ENCODE measurements at regions not wholly inside any gene's neighbourhood (a gene's known extent, or its start where the extent isn't known, plus 50 kb on each side); places are given as distances from the start of the nearest gene placed in this dataset.

- TF ChIP-seq NFRKB (IDR thresholded peaks at IDR 0.05) (no peak), BHLHE40 (IDR thresholded peaks at IDR 0.05; ENCODE audit: borderline replicate concordance) (no peak), SUZ12 (IDR thresholded peaks at IDR 0.05) (no peak), PKNOX1 (IDR thresholded peaks at IDR 0.05) (no peak)
Observed at GRCh38 chr10:123551259-123551658, 114.9 kb upstream of the GPR26 start.

All from HEK293T (cell line).